Type B pancreatic cell (in vitro differentiated cells): ENCODE measurements at regions not wholly inside any gene's neighbourhood (a gene's known extent, or its start where the extent isn't known, plus 50 kb on each side); places are given as distances from the start of the nearest gene placed in this dataset.

Experiments used
- DNase-seq: peaks from one replicate; pipeline ENCODE4 v3.0.0; 2021; ENCODE audit warnings: mixed read lengths; ENCODE audit not compliant: unreplicated experiment; ENCODE audit errors: extremely low spot score
- H3K27ac Mint-ChIP-seq: 2 replicates; pipeline ENCODE4 v1.8.0; 2021; ENCODE audit warnings: mild to moderate bottlenecking, mixed read lengths
- H3K27me3 Mint-ChIP-seq: 2 replicates; pipeline ENCODE4 v1.8.0; 2021; ENCODE audit warnings: mixed read lengths
- H3K36me3 Mint-ChIP-seq: 2 replicates; pipeline ENCODE4 v1.8.0; 2021; ENCODE audit warnings: mixed read lengths
- H3K4me1 Mint-ChIP-seq: one replicate; pipeline ENCODE4 v1.8.0; 2021; ENCODE audit warnings: mixed read lengths; ENCODE audit not compliant: unreplicated experiment
- H3K4me3 Mint-ChIP-seq: 2 replicates; pipeline ENCODE4 v1.8.0; 2021; ENCODE audit warnings: mild to moderate bottlenecking, mixed read lengths
- H3K9me3 Mint-ChIP-seq: 2 replicates; pipeline ENCODE4 v1.8.0; 2021; ENCODE audit warnings: mixed read lengths
- CTCF ChIP-seq: fragments of 200-600 bp; sonication (generic); conservative IDR thresholded peaks from 2 replicates; pipeline ENCODE4 v1.5.0; 2021; ENCODE audit warnings: antibody characterized with exemption, mild to moderate bottlenecking

- Mint-ChIP-seq H3K27ac (no peak overlapping the region), H3K4me3 (no peak overlapping the region), H3K4me1 (no peaks in the 10 kb centered on the region), H3K36me3 (no peaks in the 10 kb centered on the region), H3K27me3 (no peaks in the 10 kb centered on the region), H3K9me3 (peaks cover 4% of the 10 kb centered on the region)
- no peak for TF ChIP-seq CTCF
- no peak for DNase-seq
These were observed 115.8 kb downstream of the ETNK1 start for GRCh38 chr12:22740656-22741355.

GRCh38 chr12:22743700-22744099 is 118.7 kb downstream of the ETNK1 start:
- DNase-seq = no peak
- Mint-ChIP-seq H3K9me3 (no peaks in the 10 kb centered on the region), H3K4me1 (no peaks in the 10 kb centered on the region), H3K27me3 (no peaks in the 10 kb centered on the region), H3K4me3 (no peak overlapping the region), H3K36me3 (no peaks in the 10 kb centered on the region), H3K27ac (no peak overlapping the region)
- no peak for TF ChIP-seq CTCF

GRCh38 chr12:22744197-22744596 is 119.2 kb downstream of the ETNK1 start:
- Mint-ChIP-seq H3K27me3 (no peaks in the 10 kb centered on the region), H3K27ac (no peak overlapping the region), H3K4me3 (no peak overlapping the region), H3K36me3 (no peaks in the 10 kb centered on the region), H3K4me1 (no peaks in the 10 kb centered on the region), H3K9me3 (no peaks in the 10 kb centered on the region)
- no peak for TF ChIP-seq CTCF
- no peak for DNase-seq

GRCh38 chr12:22746720-22747119 is 121.7 kb downstream of the ETNK1 start:
- no peak for TF ChIP-seq CTCF
- no peak overlapping the region for H3K27ac Mint-ChIP-seq
- no peaks in the 10 kb centered on the region for H3K9me3 Mint-ChIP-seq
- H3K27me3 Mint-ChIP-seq = no peaks in the 10 kb centered on the region
- no peak overlapping the region for H3K4me3 Mint-ChIP-seq
- no peaks in the 10 kb centered on the region for H3K4me1 Mint-ChIP-seq
- H3K36me3 Mint-ChIP-seq = no peaks in the 10 kb centered on the region
- DNase-seq = no peak

- no peak overlapping the region for H3K27ac Mint-ChIP-seq
- no peaks in the 10 kb centered on the region for H3K27me3 Mint-ChIP-seq
- peaks cover 4% of the 10 kb centered on the region for H3K36me3 Mint-ChIP-seq
- no peak overlapping the region for H3K4me3 Mint-ChIP-seq
- H3K9me3 Mint-ChIP-seq = peaks cover 4% of the 10 kb centered on the region
- DNase-seq = no peak
- no peaks in the 10 kb centered on the region for H3K4me1 Mint-ChIP-seq
- no peak for TF ChIP-seq CTCF
These were observed 130.7 kb downstream of the ETNK1 start for GRCh38 chr12:22755629-22756028.
